HepG2 (cell line): ENCODE measurements at regions not wholly inside any gene's neighbourhood (a gene's known extent, or its start where the extent isn't known, plus 50 kb on each side); places are given as distances from the start of the nearest gene placed in this dataset.

Experiments used
- ATAC-seq: fragments of 200-7000 bp; cut with Tn5 transposase; 3 replicates; pipeline ENCODE4 v1.9.1; 2020; ENCODE audit warnings: mild to moderate bottlenecking, moderate library complexity
- BruUV-seq: library from RNA; stranded (reverse); fragments of 400-500 nt; replicated peaks from 2 replicates; lab custom pipeline; 2021; lab: Mats Ljungman, UMichigan
- CTCF ChIA-PET: fragments of 300-600 bp; formaldehyde crosslinking; extraction: SDS; loops from one replicate; lab custom pipeline; 2021; ENCODE audit warnings: low total read pairs, inconsistent platforms, low intra/inter-chr PET ratio; lab: Yijun Ruan, JAX
- POLR2A ChIA-PET: fragments of 350-600 bp; sonication (Branson Sonifier 250); formaldehyde crosslinking; loops from one replicate; lab custom pipeline; 2020; ENCODE audit warnings: antibody characterized with exemption, inconsistent platforms; lab: Yijun Ruan, JAX
- DNase-seq: peaks from one replicate; pipeline ENCODE4 v3.0.0-alpha.2; 2015; ENCODE audit warnings: low spot score
- FAIRE-seq: peaks from 3 replicates; lab custom pipeline; 2011; peaks lifted over from hg19 to GRCh38; lab: Jason Lieb, UNC
- H2AFZ ChIP-seq: one replicate; pipeline ENCODE4 v1.6.1; 2011; ENCODE audit warnings: low read length, inconsistent platforms
- H3K27ac ChIP-seq: fragments of 300-600 bp; 3 replicates; pipeline ENCODE4 v1.8.0; 2011; ENCODE audit warnings: mixed run types, mild to moderate bottlenecking, mixed read lengths, low read length, inconsistent platforms; ENCODE audit not compliant: insufficient read depth; ENCODE audit errors: extremely low read length
- H3K27me3 ChIP-seq, 2 experiments: fragments of 200-600 bp in 1 of 2; 2 replicates in 1 of 2; 3 replicates in 1 of 2; pipeline versions ENCODE4 v1.6.0 to v1.8.0; 2011; ENCODE audit warnings: low read length in 2 of 2, mild to moderate bottlenecking in 2 of 2, moderate library complexity in 2 of 2, inconsistent platforms in 1 of 2; ENCODE audit not compliant: insufficient read depth in 2 of 2, control insufficient read depth in 1 of 2
- H3K36me3 ChIP-seq, 2 experiments: fragments of 200-600 bp in 1 of 2; replicated peaks in 1 of 2; 2 replicates in 1 of 2; 3 replicates in 1 of 2; pipeline versions ENCODE4 v1.5.1 to v1.8.0; 2011; ENCODE audit warnings: low read length in 2 of 2, inconsistent platforms in 1 of 2; ENCODE audit not compliant: insufficient read depth in 2 of 2, control insufficient read depth in 1 of 2
- H3K4me1 ChIP-seq: 2 replicates; pipeline ENCODE4 v1.5.1; 2012; ENCODE audit warnings: low read length, inconsistent platforms; ENCODE audit not compliant: insufficient read depth
- H3K4me2 ChIP-seq: 2 replicates; pipeline ENCODE4 v1.6.0; 2011; ENCODE audit warnings: low read depth, low read length, inconsistent platforms
- H3K4me3 ChIP-seq, 3 experiments: fragments of 200-600 bp in 1 of 3; sonication (generic), shearing (Covaris generic) in 1 of 3; replicated peaks in 1 of 3; 2 replicates each; pipeline ENCODE4 v1.5.1; 2011 to 2016; ENCODE audit warnings: low read length in 3 of 3, inconsistent platforms in 2 of 3, low read depth in 2 of 3, mild to moderate bottlenecking in 2 of 3, control low read depth in 1 of 3, mixed read lengths in 1 of 3; ENCODE audit not compliant: insufficient read depth in 1 of 3
- H3K79me2 ChIP-seq: one replicate; pipeline ENCODE4 v1.6.1; 2011; ENCODE audit warnings: low read length, inconsistent platforms; ENCODE audit not compliant: insufficient read depth
- H3K9ac ChIP-seq: 2 replicates; pipeline ENCODE4 v1.6.0; 2011; ENCODE audit warnings: mild to moderate bottlenecking, low read depth, low read length, inconsistent platforms; ENCODE audit not compliant: insufficient read depth
- H3K9me3 ChIP-seq: 2 replicates; pipeline ENCODE4 v1.5.1; 2012; ENCODE audit warnings: mild to moderate bottlenecking, low read length
- H4K20me1 ChIP-seq: 2 replicates; pipeline ENCODE4 v1.6.0; 2011; ENCODE audit warnings: inconsistent platforms, mild to moderate bottlenecking, low read length, moderate library complexity; ENCODE audit not compliant: insufficient read depth
- CSRNP1 ChIP-seq: sonication (generic); formaldehyde crosslinking; IDR thresholded peaks from 2 replicates; pipeline ENCODE4 v1.8.1; 2023; ENCODE audit warnings: mild to moderate bottlenecking, missing genetic modification reagents
- ESRRA ChIP-seq: sonication (generic); formaldehyde crosslinking; IDR thresholded peaks from 2 replicates; pipeline ENCODE4 v1.5.1; 2020; ENCODE audit warnings: mild to moderate bottlenecking, low read depth, missing genetic modification reagents
- HOXD1 ChIP-seq: sonication (generic); formaldehyde crosslinking; IDR thresholded peaks from 2 replicates; pipeline ENCODE4 v1.5.0; 2020; ENCODE audit warnings: missing genetic modification reagents
- JUNB ChIP-seq: sonication (generic); formaldehyde crosslinking; IDR thresholded peaks from 2 replicates; pipeline ENCODE4 v1.8.0; 2022; ENCODE audit warnings: missing genetic modification reagents, mild to moderate bottlenecking, borderline replicate concordance
- MTA3 ChIP-seq: sonication (generic); formaldehyde crosslinking; IDR thresholded peaks from 2 replicates; pipeline ENCODE4 v1.4.0; 2020; ENCODE audit warnings: missing genetic modification reagents
- MXI1 ChIP-seq: IDR thresholded peaks from 3 replicates; pipeline ENCODE4 v1.6.1; 2012; ENCODE audit warnings: low read depth, low read length, inconsistent platforms, borderline replicate concordance
- NFYB ChIP-seq: sonication (generic); formaldehyde crosslinking; IDR thresholded peaks from 2 replicates; pipeline ENCODE4 v1.4.0; 2020; ENCODE audit warnings: missing genetic modification reagents
- SNAI1 ChIP-seq: sonication (generic); formaldehyde crosslinking; IDR thresholded peaks from 2 replicates; pipeline ENCODE4 v1.5.0; 2020; ENCODE audit warnings: mild to moderate bottlenecking, missing genetic modification reagents, borderline replicate concordance
- YY1 ChIP-seq: IDR thresholded peaks from 2 replicates; pipeline ENCODE4 v1.6.1; 2011; ENCODE audit warnings: low read length, low read depth, moderate library complexity, mild to moderate bottlenecking; ENCODE audit not compliant: insufficient read depth, insufficient replicate concordance
- ZFP36 ChIP-seq: fragments of 150-350 bp; IDR thresholded peaks from 2 replicates; pipeline ENCODE4 v1.6.1; 2018; ENCODE audit warnings: borderline replicate concordance, low read length, low read depth; ENCODE audit not compliant: partially characterized antibody
- ZFP36L1 ChIP-seq: sonication (generic); formaldehyde crosslinking; IDR thresholded peaks from 2 replicates; pipeline ENCODE4 v1.8.0; 2022; ENCODE audit warnings: mild to moderate bottlenecking, missing genetic modification reagents, moderate library complexity
- ZFY ChIP-seq: sonication (generic); formaldehyde crosslinking; IDR thresholded peaks from 2 replicates; pipeline ENCODE4 v1.4.0; 2020; ENCODE audit warnings: missing genetic modification reagents
- ZNF101 ChIP-seq: sonication (generic); formaldehyde crosslinking; IDR thresholded peaks from 2 replicates; pipeline ENCODE4 v1.4.0; 2020; ENCODE audit warnings: mild to moderate bottlenecking, low read depth, missing genetic modification reagents, borderline replicate concordance
- ZNF235 ChIP-seq: sonication (generic); formaldehyde crosslinking; IDR thresholded peaks from 2 replicates; pipeline ENCODE4 v1.8.1; 2023; ENCODE audit warnings: mild to moderate bottlenecking, missing genetic modification reagents, borderline replicate concordance
- ZNF879 ChIP-seq: sonication (generic); formaldehyde crosslinking; IDR thresholded peaks from 2 replicates; pipeline ENCODE4 v1.8.1; 2023; ENCODE audit warnings: missing genetic modification reagents
- WGBS: methylation state at CpG from one replicate; pipeline ENCODE4 v1.1.6; 2017; ENCODE audit warnings: low lambda C conversion rate; 5-methylcytosine and 5-hydroxymethylcytosine counted together
- in situ Hi-C: cut with HindIII; loops from 2 replicates; pipeline ENCODE4 v1.10.0; 2017; ENCODE audit warnings: low pct_unique_long_range_greater_than_20kb; ENCODE audit not compliant: extremely low pct_ligation_motif_present
- intact Hi-C: fragments of 100-400 bp; cut with micrococcal nuclease; formaldehyde crosslinking; loops from one replicate; pipeline ENCODE4 v1.10.0; 2022; ENCODE audit not compliant: unreplicated experiment

- no TSS peak for BruUV-seq
- 0% methylated on average over 4 of the region's 4 CpGs for whole genome bisulfite sequencing
- H4K20me1 ChIP-seq = no peaks in the 10 kb centered on the region
- H3K79me2 ChIP-seq = no peaks in the 10 kb centered on the region
- H3K4me1 ChIP-seq = no peaks in the 10 kb centered on the region
- no peak overlapping the region for H3K9ac ChIP-seq
- no peak overlapping the region for H3K27ac ChIP-seq
- CTCF ChIA-PET = no interaction called here
- POLR2A ChIA-PET = no interaction called here
- no peaks in the 10 kb centered on the region for H3K36me3 ChIP-seq
- FAIRE-seq (no peak), ATAC-seq (no peak), DNase-seq (no peak)
- H3K4me3 ChIP-seq = no peak overlapping the region
- in situ Hi-C loops = no loop called here
- H3K9me3 ChIP-seq = no peaks in the 10 kb centered on the region
- no peak overlapping the region for H2AFZ ChIP-seq
- TF ChIP-seq CSRNP1 (no peak), ZFP36 (no peak), MTA3 (CRISPR knock-in tag) (no peak), ZNF879 (CRISPR knock-in tag) (no peak), ZFY (CRISPR knock-in tag) (no peak), MXI1 (no peak), ESRRA (CRISPR knock-in tag) (no peak), JUNB (no peak), SNAI1 (CRISPR knock-in tag) (no peak), YY1 (no peak), NFYB (no peak), HOXD1 (CRISPR knock-in tag) (no peak), ZNF101 (CRISPR knock-in tag) (no peak), ZFP36L1 (CRISPR knock-in tag) (no peak), ZNF235 (CRISPR knock-in tag) (no peak)
- no peak overlapping the region for H3K4me2 ChIP-seq
- no peaks in the 10 kb centered on the region for H3K27me3 ChIP-seq
- intact Hi-C loops = no loop called here
These were observed 166.5 kb upstream of the GNAI1 start for GRCh38 chr7:79968077-79968648.
